SK-N-SH (cell line): ENCODE measurements at regions not wholly inside any gene's neighbourhood (a gene's known extent, or its start where the extent isn't known, plus 50 kb on each side); places are given as distances from the start of the nearest gene placed in this dataset.
"Not testable (repeated sequence)": the region's sequence is repeated elsewhere in the genome, so short reads cannot be mapped to it uniquely, and the experiment has no call there.

Experiments used
- CTCF ChIA-PET: fragments of 300-600, 350-600 bp; formaldehyde crosslinking; extraction: SDS; loops from one replicate; lab custom pipeline; 2021; lab: Yijun Ruan, JAX
- POLR2A ChIA-PET: fragments of 350-600 bp; sonication (Branson Sonifier 250); formaldehyde crosslinking; extraction: SDS; loops from one replicate; lab custom pipeline; 2020; ENCODE audit warnings: antibody characterized with exemption, inconsistent platforms; lab: Yijun Ruan, JAX
- DNase-seq: peaks from one replicate; pipeline ENCODE4 v3.0.0; 2012
- H2AFZ ChIP-seq: fragments of 200-600 bp; sonication (generic); 2 replicates; pipeline ENCODE4 v1.8.1; 2016; ENCODE audit warnings: antibody characterized with exemption, mild to moderate bottlenecking, low read depth
- H3F3A ChIP-seq: fragments of 200-600 bp; sonication (generic); replicated peaks from 2 replicates; pipeline ENCODE3; 2016; ENCODE audit warnings: antibody characterized with exemption, mild to moderate bottlenecking; ENCODE audit not compliant: insufficient read depth
- H3K27ac ChIP-seq, 2 experiments: fragments of 200-500 bp in 1 of 2; fragments of 200-600 bp in 1 of 2; sonication (Bioruptor generic) in 1 of 2; sonication (generic), shearing (Covaris generic) in 1 of 2; 2 replicates each; pipeline versions ENCODE4 v1.5.1 to v1.6.1; 2014 to 2016; ENCODE audit warnings: low read depth in 2 of 2, inconsistent platforms in 1 of 2, low read length in 1 of 2, mild to moderate bottlenecking in 1 of 2, mixed read lengths in 1 of 2
- H3K27me3 ChIP-seq: fragments of 200-600 bp; sonication (generic), shearing (Covaris generic); 2 replicates; pipeline ENCODE4 v1.6.1; 2016; ENCODE audit warnings: mixed run types; ENCODE audit not compliant: insufficient read depth
- H3K36me3 ChIP-seq, 2 experiments: fragments of 200-500 bp in 1 of 2; fragments of 200-600 bp in 1 of 2; sonication (Bioruptor generic) in 1 of 2; sonication (generic) in 1 of 2; replicated peaks in 1 of 2; 2 replicates each; pipeline versions ENCODE3 to v1.5.1; 2014 to 2016; ENCODE audit warnings: low read length in 1 of 2, mild to moderate bottlenecking in 1 of 2; ENCODE audit not compliant: insufficient read depth in 2 of 2, control insufficient read depth in 1 of 2
- H3K4me1 ChIP-seq, 2 experiments: fragments of 200-500 bp in 1 of 2; fragments of 200-600 bp in 1 of 2; sonication (Bioruptor generic) in 1 of 2; sonication (generic), shearing (Covaris generic) in 1 of 2; 2 replicates each; pipeline versions ENCODE4 v1.5.1 to v1.6.1; 2014 to 2016; ENCODE audit warnings: low read depth in 1 of 2, low read length in 1 of 2, mixed run types in 1 of 2; ENCODE audit not compliant: insufficient read depth in 2 of 2, control insufficient read depth in 1 of 2
- H3K4me2 ChIP-seq: fragments of 200-600 bp; sonication (generic), shearing (Covaris generic); 2 replicates; pipeline ENCODE4 v1.6.1; 2017; ENCODE audit warnings: mixed run types
- H3K4me3 ChIP-seq, 2 experiments: fragments of 200-500 bp in 1 of 2; fragments of 200-600 bp in 1 of 2; sonication (Bioruptor generic) in 1 of 2; sonication (generic), shearing (Covaris generic) in 1 of 2; 2 replicates each; pipeline versions ENCODE4 v1.5.1 to v1.8.1; 2014 to 2016; ENCODE audit warnings: low read depth in 2 of 2, inconsistent platforms in 1 of 2, low read length in 1 of 2, mild to moderate bottlenecking in 1 of 2, mixed read lengths in 1 of 2, moderate library complexity in 1 of 2
- H3K79me2 ChIP-seq: fragments of 200-600 bp; sonication (generic); 2 replicates; pipeline ENCODE4 v1.8.1; 2017; ENCODE audit warnings: mild to moderate bottlenecking; ENCODE audit not compliant: insufficient read depth
- H3K9ac ChIP-seq: fragments of 200-600 bp; sonication (generic); 2 replicates; pipeline ENCODE4 v1.6.1; 2017; ENCODE audit warnings: mixed run types
- H3K9me2 ChIP-seq: fragments of 200-600 bp; sonication (generic); 2 replicates; pipeline ENCODE4 v1.6.1; 2017; ENCODE audit warnings: mixed run types
- H3K9me3 ChIP-seq: fragments of 200-600 bp; sonication (generic); 2 replicates; pipeline ENCODE4 v1.6.1; 2017; ENCODE audit warnings: mixed run types, mild to moderate bottlenecking, moderate library complexity
- H4K20me1 ChIP-seq: fragments of 200-600 bp; sonication (generic); 2 replicates; pipeline ENCODE4 v1.6.1; 2017; ENCODE audit warnings: mild to moderate bottlenecking, mixed run types; ENCODE audit not compliant: insufficient read depth
- EP300 ChIP-seq, 2 experiments: IDR thresholded peaks; 2 replicates each; pipeline versions ENCODE4 v1.4.0 to v1.6.1; 2012; ENCODE audit warnings: borderline replicate concordance in 1 of 2, low read depth in 1 of 2, low read length in 1 of 2
- JUND ChIP-seq: IDR thresholded peaks from 2 replicates; pipeline ENCODE4 v1.4.0; 2012
- MXI1 ChIP-seq: IDR thresholded peaks from 2 replicates; pipeline ENCODE4 v1.6.1; 2012; ENCODE audit warnings: mild to moderate bottlenecking, low read depth, low read length, improper control_type of control experiment
- NFIC ChIP-seq: IDR thresholded peaks from 2 replicates; pipeline ENCODE4 v1.4.0; 2012; ENCODE audit warnings: borderline replicate concordance
- NRF1 ChIP-seq: IDR thresholded peaks from 2 replicates; pipeline ENCODE4 v1.6.1; 2012; ENCODE audit warnings: low read depth, mild to moderate bottlenecking, low read length
- RAD21 ChIP-seq: IDR thresholded peaks from 2 replicates; pipeline ENCODE4 v1.6.1; 2012; ENCODE audit warnings: mild to moderate bottlenecking, low read length
- SIN3A ChIP-seq: IDR thresholded peaks from 2 replicates; pipeline ENCODE4 v1.6.1; 2012; ENCODE audit warnings: low read depth, mild to moderate bottlenecking, low read length, moderate library complexity, borderline replicate concordance
- WGBS: methylation state at CpG from one replicate; pipeline ENCODE4 v1.1.6; 2017; ENCODE audit warnings: low lambda C conversion rate; 5-methylcytosine and 5-hydroxymethylcytosine counted together
- TF ChIP-seq, protein P1 (sequence below): IDR thresholded peaks from 2 replicates; pipeline ENCODE4 v1.6.1; 2012; ENCODE audit warnings: mild to moderate bottlenecking, low read depth, low read length, moderate library complexity
- TF ChIP-seq, protein P2 (sequence below): IDR thresholded peaks from 2 replicates; pipeline ENCODE4; 2012
- TF ChIP-seq, protein P3 (sequence below): IDR thresholded peaks from 2 replicates; pipeline ENCODE4 v1.4.0; 2012; ENCODE audit warnings: low read depth, borderline replicate concordance

DNA sequence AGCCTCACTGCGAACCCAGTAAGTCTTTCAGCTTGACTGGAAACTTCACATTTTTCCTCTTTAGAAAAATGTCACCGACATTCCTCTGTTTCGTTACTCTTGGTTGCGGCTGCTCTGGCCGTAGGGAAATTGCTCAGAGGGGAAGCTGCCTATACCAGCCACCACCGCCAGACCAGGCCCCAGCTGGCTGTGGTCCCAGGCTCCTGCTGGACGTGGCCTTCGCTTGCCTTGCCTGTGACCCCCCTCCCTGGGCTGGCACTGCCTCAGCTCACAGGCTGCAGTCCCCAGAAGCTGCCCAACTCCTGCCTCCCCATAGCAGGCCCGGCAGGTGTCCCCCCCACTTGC lies 197.8 kb downstream of the MN1 start (continued):
- TF ChIP-seq, protein P1, sequence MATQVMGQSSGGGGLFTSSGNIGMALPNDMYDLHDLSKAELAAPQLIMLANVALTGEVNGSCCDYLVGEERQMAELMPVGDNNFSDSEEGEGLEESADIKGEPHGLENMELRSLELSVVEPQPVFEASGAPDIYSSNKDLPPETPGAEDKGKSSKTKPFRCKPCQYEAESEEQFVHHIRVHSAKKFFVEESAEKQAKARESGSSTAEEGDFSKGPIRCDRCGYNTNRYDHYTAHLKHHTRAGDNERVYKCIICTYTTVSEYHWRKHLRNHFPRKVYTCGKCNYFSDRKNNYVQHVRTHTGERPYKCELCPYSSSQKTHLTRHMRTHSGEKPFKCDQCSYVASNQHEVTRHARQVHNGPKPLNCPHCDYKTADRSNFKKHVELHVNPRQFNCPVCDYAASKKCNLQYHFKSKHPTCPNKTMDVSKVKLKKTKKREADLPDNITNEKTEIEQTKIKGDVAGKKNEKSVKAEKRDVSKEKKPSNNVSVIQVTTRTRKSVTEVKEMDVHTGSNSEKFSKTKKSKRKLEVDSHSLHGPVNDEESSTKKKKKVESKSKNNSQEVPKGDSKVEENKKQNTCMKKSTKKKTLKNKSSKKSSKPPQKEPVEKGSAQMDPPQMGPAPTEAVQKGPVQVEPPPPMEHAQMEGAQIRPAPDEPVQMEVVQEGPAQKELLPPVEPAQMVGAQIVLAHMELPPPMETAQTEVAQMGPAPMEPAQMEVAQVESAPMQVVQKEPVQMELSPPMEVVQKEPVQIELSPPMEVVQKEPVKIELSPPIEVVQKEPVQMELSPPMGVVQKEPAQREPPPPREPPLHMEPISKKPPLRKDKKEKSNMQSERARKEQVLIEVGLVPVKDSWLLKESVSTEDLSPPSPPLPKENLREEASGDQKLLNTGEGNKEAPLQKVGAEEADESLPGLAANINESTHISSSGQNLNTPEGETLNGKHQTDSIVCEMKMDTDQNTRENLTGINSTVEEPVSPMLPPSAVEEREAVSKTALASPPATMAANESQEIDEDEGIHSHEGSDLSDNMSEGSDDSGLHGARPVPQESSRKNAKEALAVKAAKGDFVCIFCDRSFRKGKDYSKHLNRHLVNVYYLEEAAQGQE = no peak
- TF ChIP-seq NFIC (no peak), MXI1 (no peak), EP300 (IDR thresholded peaks at IDR 0.05; ENCODE audit: borderline replicate concordance in 1 of 2, low read depth in 1 of 2, low read length in 1 of 2) (no peak)
- TF ChIP-seq, protein P2, sequence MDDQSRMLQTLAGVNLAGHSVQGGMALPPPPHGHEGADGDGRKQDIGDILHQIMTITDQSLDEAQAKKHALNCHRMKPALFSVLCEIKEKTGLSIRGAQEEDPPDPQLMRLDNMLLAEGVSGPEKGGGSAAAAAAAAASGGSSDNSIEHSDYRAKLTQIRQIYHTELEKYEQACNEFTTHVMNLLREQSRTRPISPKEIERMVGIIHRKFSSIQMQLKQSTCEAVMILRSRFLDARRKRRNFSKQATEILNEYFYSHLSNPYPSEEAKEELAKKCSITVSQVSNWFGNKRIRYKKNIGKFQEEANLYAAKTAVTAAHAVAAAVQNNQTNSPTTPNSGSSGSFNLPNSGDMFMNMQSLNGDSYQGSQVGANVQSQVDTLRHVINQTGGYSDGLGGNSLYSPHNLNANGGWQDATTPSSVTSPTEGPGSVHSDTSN = no peak

DNA sequence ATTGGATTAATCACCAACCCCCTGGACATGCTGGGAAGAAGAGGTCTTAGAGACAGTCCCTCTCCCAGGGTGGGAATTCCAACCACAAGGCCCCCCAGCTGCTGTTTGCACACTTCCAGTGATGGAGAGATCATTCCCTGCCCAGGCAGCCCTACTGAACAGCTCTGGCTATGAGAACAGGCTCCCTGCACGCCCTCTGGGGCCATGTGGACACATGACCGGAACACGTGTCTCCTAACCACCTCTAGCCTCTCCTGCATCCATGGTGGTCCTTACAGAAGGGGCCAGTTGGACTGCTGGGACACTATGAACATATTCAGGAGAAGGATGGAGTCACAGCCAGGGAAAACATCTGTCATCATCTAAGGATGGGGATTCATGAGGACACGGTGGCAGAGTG lies 196.2 kb downstream of the MN1 start:
- Histone ChIP-seq H3K4me1 (peaks cover 0 to 7% of the 10 kb centered on the region in 2 experiments; a peak in 1 of 4 replicates), H3K9me2 (no peaks in the 10 kb centered on the region), H3K36me3 (no peaks in the 10 kb centered on the region), H3K4me2 (no peak overlapping the region), H3K27ac (no peak overlapping the region), H3K4me3 (no peak overlapping the region), H3K9ac (no peak overlapping the region), H3K79me2 (no peaks in the 10 kb centered on the region), H3K9me3 (no peaks in the 10 kb centered on the region), H2AFZ (no peak overlapping the region), H3K27me3 (no peaks in the 10 kb centered on the region), H4K20me1 (no peaks in the 10 kb centered on the region), H3F3A (no peaks in the 10 kb centered on the region)
- CTCF ChIA-PET = no interaction called here
- no peak for DNase-seq
- 63% methylated on average over 3 of the region's 4 CpGs for WGBS
- POLR2A ChIA-PET = no interaction called here
- no peak for TF ChIP-seq MXI1
- TF ChIP-seq EP300 (IDR thresholded peaks at IDR 0.05; ENCODE audit: borderline replicate concordance in 1 of 2, low read depth in 1 of 2, low read length in 1 of 2) = no peak
- no peak for TF ChIP-seq SIN3A
- TF ChIP-seq JUND = no peak
- TF ChIP-seq, protein P1 = no peak
- TF ChIP-seq NRF1 = no peak
- TF ChIP-seq, protein P3, sequence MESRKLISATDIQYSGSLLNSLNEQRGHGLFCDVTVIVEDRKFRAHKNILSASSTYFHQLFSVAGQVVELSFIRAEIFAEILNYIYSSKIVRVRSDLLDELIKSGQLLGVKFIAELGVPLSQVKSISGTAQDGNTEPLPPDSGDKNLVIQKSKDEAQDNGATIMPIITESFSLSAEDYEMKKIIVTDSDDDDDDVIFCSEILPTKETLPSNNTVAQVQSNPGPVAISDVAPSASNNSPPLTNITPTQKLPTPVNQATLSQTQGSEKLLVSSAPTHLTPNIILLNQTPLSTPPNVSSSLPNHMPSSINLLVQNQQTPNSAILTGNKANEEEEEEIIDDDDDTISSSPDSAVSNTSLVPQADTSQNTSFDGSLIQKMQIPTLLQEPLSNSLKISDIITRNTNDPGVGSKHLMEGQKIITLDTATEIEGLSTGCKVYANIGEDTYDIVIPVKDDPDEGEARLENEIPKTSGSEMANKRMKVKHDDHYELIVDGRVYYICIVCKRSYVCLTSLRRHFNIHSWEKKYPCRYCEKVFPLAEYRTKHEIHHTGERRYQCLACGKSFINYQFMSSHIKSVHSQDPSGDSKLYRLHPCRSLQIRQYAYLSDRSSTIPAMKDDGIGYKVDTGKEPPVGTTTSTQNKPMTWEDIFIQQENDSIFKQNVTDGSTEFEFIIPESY = no peak
- no peak for TF ChIP-seq RAD21

DNA sequence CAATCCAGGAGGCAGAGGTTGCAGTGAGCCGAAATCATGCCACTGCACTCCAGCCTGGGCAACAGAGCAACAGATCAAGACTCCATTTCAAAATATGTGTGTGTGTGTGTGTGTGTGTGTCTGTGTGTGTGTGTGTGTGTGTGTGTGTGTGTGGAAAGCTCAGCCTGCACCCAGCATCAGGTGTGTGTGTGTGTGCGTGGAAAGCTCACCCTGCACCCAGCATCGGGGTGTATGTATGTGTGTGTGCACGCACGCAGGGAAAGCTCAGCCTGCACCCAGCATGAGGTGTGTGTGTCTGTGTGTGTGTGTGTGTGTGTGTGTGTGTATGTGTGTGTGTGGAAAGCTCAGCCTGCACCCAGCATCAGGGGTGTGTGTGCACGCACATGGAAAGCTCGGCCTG lies 193.8 kb downstream of the MN1 start:
- H3K27me3 ChIP-seq, H2AFZ ChIP-seq, H4K20me1 ChIP-seq, DNase-seq, H3K9ac ChIP-seq, H3K4me1 ChIP-seq, H3K4me3 ChIP-seq, H3K4me2 ChIP-seq, H3K36me3 ChIP-seq, H3F3A ChIP-seq, H3K9me2 ChIP-seq, POLR2A ChIA-PET, H3K9me3 ChIP-seq, CTCF ChIA-PET, H3K27ac ChIP-seq, H3K79me2 ChIP-seq: not testable (repeated sequence)
- WGBS = 92% methylated on average over 6 of the region's 7 CpGs
